OCI-LY3 (cell line): ENCODE measurements at regions not wholly inside any gene's neighbourhood (a gene's known extent, or its start where the extent isn't known, plus 50 kb on each side); places are given as distances from the start of the nearest gene placed in this dataset.

Source experiments
- EZH2phosphoT487 ChIP-seq: fragments of 200-600 bp; shearing (Covaris generic); IDR thresholded peaks from 2 replicates; pipeline ENCODE4 v1.6.1; 2018; ENCODE audit warnings: antibody characterized with exemption, mixed run types, low read depth
- TF ChIP-seq, protein P1 (sequence below): fragments of 200-600, 300-600 bp; sonication (generic); IDR thresholded peaks from 2 replicates; pipeline ENCODE4 v1.5.1; 2014; ENCODE audit warnings: antibody characterized with exemption, low read length, low read depth

DNA sequence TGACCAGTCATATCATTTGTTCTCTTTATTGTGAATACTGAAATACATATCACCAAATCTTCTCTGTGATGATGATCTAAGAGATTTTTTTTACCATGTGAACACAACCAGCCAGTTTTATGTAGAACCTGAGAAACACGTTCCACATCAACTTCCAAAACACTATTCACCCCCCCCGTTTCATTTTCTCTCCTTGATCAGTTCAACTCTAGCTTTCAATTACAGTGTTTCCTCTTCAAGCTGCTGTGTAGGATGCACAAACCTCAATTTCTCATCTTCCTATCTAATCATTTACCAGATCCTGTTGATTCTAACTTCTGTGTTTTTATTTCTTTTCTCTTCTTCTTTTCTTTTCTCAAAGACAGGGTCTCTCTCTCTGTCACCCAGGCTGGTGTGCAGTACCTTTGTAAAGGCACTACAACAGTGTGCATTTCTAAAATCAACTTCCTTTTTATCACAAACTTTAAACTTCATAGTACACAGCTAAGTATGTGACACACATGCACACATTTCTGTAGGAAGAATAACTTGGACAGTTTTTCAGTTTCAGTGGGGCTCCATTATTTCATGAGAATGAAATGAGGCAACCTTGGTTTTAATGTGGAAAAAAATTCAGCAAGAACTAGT, 149.9 kb upstream of the FBXO33 start:
- TF ChIP-seq, protein P1, sequence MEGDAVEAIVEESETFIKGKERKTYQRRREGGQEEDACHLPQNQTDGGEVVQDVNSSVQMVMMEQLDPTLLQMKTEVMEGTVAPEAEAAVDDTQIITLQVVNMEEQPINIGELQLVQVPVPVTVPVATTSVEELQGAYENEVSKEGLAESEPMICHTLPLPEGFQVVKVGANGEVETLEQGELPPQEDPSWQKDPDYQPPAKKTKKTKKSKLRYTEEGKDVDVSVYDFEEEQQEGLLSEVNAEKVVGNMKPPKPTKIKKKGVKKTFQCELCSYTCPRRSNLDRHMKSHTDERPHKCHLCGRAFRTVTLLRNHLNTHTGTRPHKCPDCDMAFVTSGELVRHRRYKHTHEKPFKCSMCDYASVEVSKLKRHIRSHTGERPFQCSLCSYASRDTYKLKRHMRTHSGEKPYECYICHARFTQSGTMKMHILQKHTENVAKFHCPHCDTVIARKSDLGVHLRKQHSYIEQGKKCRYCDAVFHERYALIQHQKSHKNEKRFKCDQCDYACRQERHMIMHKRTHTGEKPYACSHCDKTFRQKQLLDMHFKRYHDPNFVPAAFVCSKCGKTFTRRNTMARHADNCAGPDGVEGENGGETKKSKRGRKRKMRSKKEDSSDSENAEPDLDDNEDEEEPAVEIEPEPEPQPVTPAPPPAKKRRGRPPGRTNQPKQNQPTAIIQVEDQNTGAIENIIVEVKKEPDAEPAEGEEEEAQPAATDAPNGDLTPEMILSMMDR, result no peak
- TF ChIP-seq EZH2phosphoT487, result no peak
